ENCODE measurements at regions not wholly inside any gene's neighbourhood (a gene's known extent, or its start where the extent isn't known, plus 50 kb on each side); places are given as distances from the start of the nearest gene placed in this dataset.

DNA sequence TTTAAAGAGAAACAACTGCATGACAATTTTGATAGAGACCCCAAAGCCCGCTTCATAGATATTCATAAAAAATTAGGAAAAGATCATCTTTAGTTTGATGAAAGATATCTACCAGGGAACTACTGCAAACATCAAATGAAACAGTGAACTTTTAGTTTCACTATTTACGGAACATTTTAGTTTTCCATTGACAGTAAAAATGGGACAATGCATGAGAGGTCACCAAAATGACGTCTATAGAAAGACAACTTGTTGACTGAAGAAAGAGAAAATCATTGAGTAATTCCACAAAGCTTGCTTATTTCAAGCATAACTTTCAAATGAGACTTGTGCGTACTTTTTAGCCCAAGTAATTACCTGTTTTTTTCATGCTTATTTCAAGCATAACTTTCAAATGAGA, 411.4 kb downstream of the HLX start:
- no peak for DNase-seq (ENCODE audit: low read depth)
- no peak overlapping the region for H3K4me3 ChIP-seq (ENCODE audit: low read length)
- TF ChIP-seq, protein P1, sequence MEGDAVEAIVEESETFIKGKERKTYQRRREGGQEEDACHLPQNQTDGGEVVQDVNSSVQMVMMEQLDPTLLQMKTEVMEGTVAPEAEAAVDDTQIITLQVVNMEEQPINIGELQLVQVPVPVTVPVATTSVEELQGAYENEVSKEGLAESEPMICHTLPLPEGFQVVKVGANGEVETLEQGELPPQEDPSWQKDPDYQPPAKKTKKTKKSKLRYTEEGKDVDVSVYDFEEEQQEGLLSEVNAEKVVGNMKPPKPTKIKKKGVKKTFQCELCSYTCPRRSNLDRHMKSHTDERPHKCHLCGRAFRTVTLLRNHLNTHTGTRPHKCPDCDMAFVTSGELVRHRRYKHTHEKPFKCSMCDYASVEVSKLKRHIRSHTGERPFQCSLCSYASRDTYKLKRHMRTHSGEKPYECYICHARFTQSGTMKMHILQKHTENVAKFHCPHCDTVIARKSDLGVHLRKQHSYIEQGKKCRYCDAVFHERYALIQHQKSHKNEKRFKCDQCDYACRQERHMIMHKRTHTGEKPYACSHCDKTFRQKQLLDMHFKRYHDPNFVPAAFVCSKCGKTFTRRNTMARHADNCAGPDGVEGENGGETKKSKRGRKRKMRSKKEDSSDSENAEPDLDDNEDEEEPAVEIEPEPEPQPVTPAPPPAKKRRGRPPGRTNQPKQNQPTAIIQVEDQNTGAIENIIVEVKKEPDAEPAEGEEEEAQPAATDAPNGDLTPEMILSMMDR (IDR thresholded peaks at IDR 0.05; ENCODE audit: insufficient read depth, low read depth, low read length, missing control alignments) = no peak

DNA sequence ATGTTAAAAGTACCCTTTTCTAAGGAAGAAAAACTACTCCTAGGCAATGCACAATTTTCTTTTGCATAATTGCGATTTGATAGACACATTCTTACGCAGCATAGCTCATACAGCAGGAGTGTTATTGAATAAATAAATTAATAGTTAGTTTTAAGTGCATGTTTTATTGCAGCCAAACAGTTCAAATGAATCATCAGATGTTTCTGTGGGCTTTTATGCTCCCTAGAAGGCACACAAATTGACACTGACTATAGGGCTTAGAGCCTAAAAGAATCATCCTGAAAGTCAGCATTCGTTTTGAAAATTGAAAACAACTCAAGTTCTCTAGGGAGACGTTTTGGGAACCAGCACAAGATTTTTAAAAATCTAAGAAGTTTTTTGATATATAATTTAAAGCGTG, 411.9 kb downstream of the HLX start:
- H3K4me3 ChIP-seq (ENCODE audit: low read length) = no peak overlapping the region
- TF ChIP-seq, protein P1 (IDR thresholded peaks at IDR 0.05; ENCODE audit: insufficient read depth, low read depth, low read length, missing control alignments) = no peak
- no peak for DNase-seq (ENCODE audit: low read depth)

DNA sequence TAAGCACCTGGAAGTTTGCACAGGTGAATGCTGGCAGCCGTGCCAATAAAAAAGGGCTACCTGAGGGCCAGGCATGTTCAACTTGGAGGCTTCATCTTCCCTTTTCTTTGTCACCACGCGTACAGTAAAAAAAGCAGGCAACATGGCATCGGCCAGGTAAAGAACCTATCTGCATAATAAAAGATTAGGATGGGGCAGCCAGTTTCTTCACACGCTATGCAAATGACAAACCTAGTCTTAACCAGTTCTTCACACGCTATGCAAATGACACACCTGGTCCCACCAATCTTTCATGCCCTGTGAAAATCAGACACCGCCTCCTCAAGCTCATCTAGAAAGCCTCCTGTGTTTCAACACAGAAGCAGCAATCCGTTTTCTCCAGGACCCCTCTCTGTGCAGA, 413.4 kb downstream of the HLX start:
- no peak for DNase-seq (ENCODE audit: low read depth)
- no peak overlapping the region for H3K4me3 ChIP-seq (ENCODE audit: low read length)
- TF ChIP-seq, protein P1 (IDR thresholded peaks at IDR 0.05; ENCODE audit: insufficient read depth, low read depth, low read length, missing control alignments) = no peak

DNA sequence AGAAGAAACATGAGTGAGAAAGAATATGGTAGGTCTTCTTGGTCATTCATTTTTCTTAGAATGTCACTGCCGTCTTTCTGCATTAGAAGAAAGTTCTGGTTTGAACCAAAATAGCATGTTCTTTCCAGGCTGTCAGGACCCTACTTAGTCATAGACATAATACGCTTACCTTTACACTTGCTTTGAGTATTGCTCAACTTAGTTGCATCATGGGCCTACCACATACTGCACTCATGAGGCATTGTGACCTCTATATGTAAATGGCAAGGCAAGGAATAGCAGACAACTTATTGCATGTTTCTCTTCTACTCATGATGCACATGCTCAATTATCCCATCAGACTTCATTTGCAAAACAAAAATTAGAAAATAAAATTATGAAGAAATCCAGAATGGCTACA, 415.0 kb downstream of the HLX start:
- TF ChIP-seq, protein P1 (IDR thresholded peaks at IDR 0.05; ENCODE audit: insufficient read depth, low read depth, low read length, missing control alignments) = no peak
- DNase-seq (ENCODE audit: low read depth) = peak; percentile 93
- H3K4me3 ChIP-seq (ENCODE audit: low read length) = no peak overlapping the region

DNA sequence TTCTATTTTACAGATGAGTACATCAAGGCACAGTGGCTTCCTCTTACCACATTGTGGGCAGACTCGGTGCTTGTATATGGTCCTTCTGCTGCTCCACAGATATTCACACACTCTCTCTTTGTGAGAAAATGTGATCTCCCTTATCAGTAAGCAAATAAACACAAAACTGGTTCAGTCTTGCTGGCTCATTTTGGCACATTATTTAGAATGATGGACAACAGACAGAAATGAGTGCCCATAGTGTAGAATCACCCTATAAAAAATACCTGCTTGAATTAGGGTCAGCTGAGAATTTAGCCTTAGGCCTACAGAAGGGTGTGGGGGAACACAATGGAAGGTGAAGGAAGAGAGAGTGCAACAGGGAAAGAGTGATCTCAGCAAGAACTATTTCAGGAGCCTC, 423.1 kb downstream of the HLX start:
- TF ChIP-seq, protein P1 (IDR thresholded peaks at IDR 0.05; ENCODE audit: insufficient read depth, low read depth, low read length, missing control alignments) = no peak
- no peak overlapping the region for H3K4me3 ChIP-seq (ENCODE audit: low read length)
- DNase-seq (ENCODE audit: low read depth) = no peak

DNA sequence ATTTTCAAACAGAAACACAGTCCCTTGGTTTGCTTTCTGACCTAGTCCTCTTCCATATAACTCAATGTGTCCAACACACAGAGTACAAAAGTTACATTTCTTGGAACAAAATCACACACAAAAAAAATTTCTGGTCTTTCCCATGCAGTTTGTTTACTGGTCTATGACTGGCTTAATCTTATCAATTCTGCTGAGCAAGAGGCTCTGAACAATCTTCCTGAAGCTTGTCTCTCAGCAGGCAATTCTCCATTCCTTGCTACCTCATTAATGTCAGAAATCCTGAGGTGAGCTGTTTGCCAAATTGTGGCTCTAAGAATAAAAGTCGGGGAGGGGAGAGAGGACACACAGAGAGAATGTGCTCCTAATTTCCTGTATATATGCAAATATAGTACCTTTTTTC, 423.6 kb downstream of the HLX start:
- DNase-seq (ENCODE audit: low read depth) = no peak
- TF ChIP-seq, protein P1 (IDR thresholded peaks at IDR 0.05; ENCODE audit: insufficient read depth, low read depth, low read length, missing control alignments) = no peak
- H3K4me3 ChIP-seq (ENCODE audit: low read length) = no peak overlapping the region

DNA sequence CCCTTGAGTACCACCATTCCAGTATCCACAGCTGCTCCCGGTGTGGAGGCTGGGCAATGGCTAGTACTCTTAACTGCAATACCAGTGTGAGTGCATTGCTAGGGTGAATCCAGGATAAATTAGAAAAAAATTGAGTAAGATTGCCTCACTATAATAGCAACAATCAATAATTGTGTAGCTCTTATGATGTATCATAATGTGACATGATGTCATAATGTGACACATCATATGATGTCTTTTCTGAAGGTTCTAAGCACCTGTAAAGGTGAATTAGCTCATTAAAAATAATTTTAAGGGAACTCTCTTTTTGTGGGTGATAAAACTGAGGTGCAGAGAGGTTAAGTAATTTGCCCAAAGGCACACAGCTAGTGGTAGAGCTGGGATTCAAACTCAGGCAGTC, 424.4 kb downstream of the HLX start:
- no peak overlapping the region for H3K4me3 ChIP-seq (ENCODE audit: low read length)
- no peak for DNase-seq (ENCODE audit: low read depth)
- TF ChIP-seq, protein P1 (IDR thresholded peaks at IDR 0.05; ENCODE audit: insufficient read depth, low read depth, low read length, missing control alignments) = no peak
